Panc1 (cell line): ENCODE measurements at regions not wholly inside any gene's neighbourhood (a gene's known extent, or its start where the extent isn't known, plus 50 kb on each side); places are given as distances from the start of the nearest gene placed in this dataset.

Experiments
- POLR2AphosphoS5 ChIP-seq: IDR thresholded peaks from 2 replicates; pipeline ENCODE4 v1.6.1; 2012; ENCODE audit warnings: mild to moderate bottlenecking, low read depth, low read length, moderate library complexity
- REST ChIP-seq, 2 experiments: IDR thresholded peaks; 2 replicates each; pipeline ENCODE4 v1.6.1; 2011 to 2012; ENCODE audit warnings: low read depth in 2 of 2, control low read depth in 1 of 2, low read length in 1 of 2, mild to moderate bottlenecking in 1 of 2, moderate library complexity in 1 of 2; ENCODE audit not compliant: insufficient read depth in 1 of 2
- SIN3A ChIP-seq: IDR thresholded peaks from 2 replicates; pipeline ENCODE4 v1.6.1; 2012; ENCODE audit warnings: low read depth, mild to moderate bottlenecking, low read length, moderate library complexity, borderline replicate concordance; ENCODE audit not compliant: insufficient read depth
- TCF7L2 ChIP-seq: IDR thresholded peaks from 2 replicates; pipeline ENCODE4 v1.6.1; 2011; ENCODE audit warnings: mild to moderate bottlenecking, low read depth, low read length, inconsistent platforms
- TF ChIP-seq, protein P1 (sequence below): fragments of 450-650 bp; IDR thresholded peaks from 2 replicates; pipeline ENCODE4 v1.5.1; 2017; ENCODE audit warnings: mild to moderate bottlenecking

DNA sequence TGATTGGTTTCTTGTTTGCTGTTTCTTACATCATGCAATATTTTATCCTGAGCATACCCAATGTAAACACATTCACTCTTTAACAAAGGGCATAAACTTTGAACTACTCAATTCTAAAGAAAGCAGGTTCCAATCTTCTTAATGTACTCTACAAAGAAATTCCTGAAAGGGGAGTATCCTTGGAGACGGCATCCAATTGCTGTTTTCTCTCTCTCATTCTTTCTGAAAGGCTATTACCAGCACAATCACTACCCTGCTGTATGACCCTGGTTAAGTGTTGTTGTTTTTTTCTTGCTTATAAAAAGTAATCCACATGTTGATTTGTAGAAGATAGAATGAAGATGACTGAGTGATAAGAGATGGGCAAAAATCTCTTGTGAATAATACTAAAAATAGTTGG, 176.0 kb downstream of the ZNF365 start:
- TF ChIP-seq, protein P1, sequence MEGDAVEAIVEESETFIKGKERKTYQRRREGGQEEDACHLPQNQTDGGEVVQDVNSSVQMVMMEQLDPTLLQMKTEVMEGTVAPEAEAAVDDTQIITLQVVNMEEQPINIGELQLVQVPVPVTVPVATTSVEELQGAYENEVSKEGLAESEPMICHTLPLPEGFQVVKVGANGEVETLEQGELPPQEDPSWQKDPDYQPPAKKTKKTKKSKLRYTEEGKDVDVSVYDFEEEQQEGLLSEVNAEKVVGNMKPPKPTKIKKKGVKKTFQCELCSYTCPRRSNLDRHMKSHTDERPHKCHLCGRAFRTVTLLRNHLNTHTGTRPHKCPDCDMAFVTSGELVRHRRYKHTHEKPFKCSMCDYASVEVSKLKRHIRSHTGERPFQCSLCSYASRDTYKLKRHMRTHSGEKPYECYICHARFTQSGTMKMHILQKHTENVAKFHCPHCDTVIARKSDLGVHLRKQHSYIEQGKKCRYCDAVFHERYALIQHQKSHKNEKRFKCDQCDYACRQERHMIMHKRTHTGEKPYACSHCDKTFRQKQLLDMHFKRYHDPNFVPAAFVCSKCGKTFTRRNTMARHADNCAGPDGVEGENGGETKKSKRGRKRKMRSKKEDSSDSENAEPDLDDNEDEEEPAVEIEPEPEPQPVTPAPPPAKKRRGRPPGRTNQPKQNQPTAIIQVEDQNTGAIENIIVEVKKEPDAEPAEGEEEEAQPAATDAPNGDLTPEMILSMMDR: no peak
- TF ChIP-seq TCF7L2 (no peak), POLR2AphosphoS5 (no peak), REST (IDR thresholded peaks at IDR 0.05; ENCODE audit: insufficient read depth in 1 of 2, low read depth in 2 of 2, low read length in 1 of 2) (no peak), SIN3A (no peak)
